SK-N-SH (cell line): ENCODE measurements at regions not wholly inside any gene's neighbourhood (a gene's known extent, or its start where the extent isn't known, plus 50 kb on each side); places are given as distances from the start of the nearest gene placed in this dataset.

Experiments used
- FOXM1 ChIP-seq: IDR thresholded peaks from 2 replicates; pipeline ENCODE4 v1.4.0; 2012; ENCODE audit warnings: low read depth, mild to moderate bottlenecking
- GABPA ChIP-seq: IDR thresholded peaks from 2 replicates; pipeline ENCODE4 v1.4.0; 2012; ENCODE audit warnings: low read depth, mild to moderate bottlenecking
- JUND ChIP-seq: IDR thresholded peaks from 2 replicates; pipeline ENCODE4 v1.4.0; 2012
- MXI1 ChIP-seq: IDR thresholded peaks from 2 replicates; pipeline ENCODE4 v1.6.1; 2012; ENCODE audit warnings: mild to moderate bottlenecking, low read depth, low read length, improper control_type of control experiment
- POLR2AphosphoS5 ChIP-seq: IDR thresholded peaks from 2 replicates; pipeline ENCODE4 v1.6.1; 2012; ENCODE audit warnings: low read depth, low read length
- RCOR1 ChIP-seq: fragments of 150-350 bp; IDR thresholded peaks from 2 replicates; pipeline ENCODE4 v1.6.1; 2017; ENCODE audit warnings: antibody characterized with exemption, low read length
- SIN3A ChIP-seq: IDR thresholded peaks from 2 replicates; pipeline ENCODE4 v1.6.1; 2012; ENCODE audit warnings: low read depth, mild to moderate bottlenecking, low read length, moderate library complexity, borderline replicate concordance
- TAF1 ChIP-seq: IDR thresholded peaks from 2 replicates; pipeline ENCODE4 v1.6.1; 2012; ENCODE audit warnings: low read depth, mild to moderate bottlenecking, low read length, moderate library complexity, borderline replicate concordance
- TF ChIP-seq, protein P1 (sequence below): fragments of 200-600 bp; sonication (generic); IDR thresholded peaks from 2 replicates; pipeline ENCODE4 v1.6.1; 2017; ENCODE audit warnings: antibody characterized with exemption, mild to moderate bottlenecking, moderate library complexity
- TF ChIP-seq, protein P2 (sequence below): IDR thresholded peaks from 2 replicates; pipeline ENCODE4 v1.4.0; 2012; ENCODE audit warnings: low read depth
- TF ChIP-seq, protein P3 (sequence below): IDR thresholded peaks from 2 replicates; pipeline ENCODE4 v1.6.1; 2012; ENCODE audit warnings: mild to moderate bottlenecking, low read depth, low read length, moderate library complexity
- TF ChIP-seq, protein P4 (sequence below): IDR thresholded peaks from 2 replicates; pipeline ENCODE4 v1.4.0; 2012; ENCODE audit warnings: low read depth, borderline replicate concordance

DNA sequence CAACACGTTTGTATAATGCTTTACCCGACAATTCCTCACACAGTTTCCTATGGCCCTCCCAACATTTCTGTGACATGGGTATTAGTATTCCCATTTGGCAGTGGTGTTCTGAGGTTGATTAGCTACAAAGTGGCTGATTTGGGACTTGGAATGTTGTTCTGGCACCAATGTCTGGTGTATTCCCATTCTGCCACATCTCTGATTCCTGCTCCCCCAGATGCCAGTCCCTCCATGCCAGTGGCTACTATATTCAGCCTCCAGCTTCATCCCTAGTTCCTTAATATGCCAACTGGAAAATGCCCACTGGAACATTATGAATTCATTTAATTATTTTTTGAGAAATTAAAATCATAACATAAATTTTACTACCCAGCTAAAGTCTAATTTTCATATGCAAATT lies 60.6 kb upstream of the NBEA start:
- TF ChIP-seq, protein P1, sequence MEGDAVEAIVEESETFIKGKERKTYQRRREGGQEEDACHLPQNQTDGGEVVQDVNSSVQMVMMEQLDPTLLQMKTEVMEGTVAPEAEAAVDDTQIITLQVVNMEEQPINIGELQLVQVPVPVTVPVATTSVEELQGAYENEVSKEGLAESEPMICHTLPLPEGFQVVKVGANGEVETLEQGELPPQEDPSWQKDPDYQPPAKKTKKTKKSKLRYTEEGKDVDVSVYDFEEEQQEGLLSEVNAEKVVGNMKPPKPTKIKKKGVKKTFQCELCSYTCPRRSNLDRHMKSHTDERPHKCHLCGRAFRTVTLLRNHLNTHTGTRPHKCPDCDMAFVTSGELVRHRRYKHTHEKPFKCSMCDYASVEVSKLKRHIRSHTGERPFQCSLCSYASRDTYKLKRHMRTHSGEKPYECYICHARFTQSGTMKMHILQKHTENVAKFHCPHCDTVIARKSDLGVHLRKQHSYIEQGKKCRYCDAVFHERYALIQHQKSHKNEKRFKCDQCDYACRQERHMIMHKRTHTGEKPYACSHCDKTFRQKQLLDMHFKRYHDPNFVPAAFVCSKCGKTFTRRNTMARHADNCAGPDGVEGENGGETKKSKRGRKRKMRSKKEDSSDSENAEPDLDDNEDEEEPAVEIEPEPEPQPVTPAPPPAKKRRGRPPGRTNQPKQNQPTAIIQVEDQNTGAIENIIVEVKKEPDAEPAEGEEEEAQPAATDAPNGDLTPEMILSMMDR = no peak
- TF ChIP-seq, protein P2, sequence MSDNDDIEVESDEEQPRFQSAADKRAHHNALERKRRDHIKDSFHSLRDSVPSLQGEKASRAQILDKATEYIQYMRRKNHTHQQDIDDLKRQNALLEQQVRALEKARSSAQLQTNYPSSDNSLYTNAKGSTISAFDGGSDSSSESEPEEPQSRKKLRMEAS = no peak
- TF ChIP-seq SIN3A (no peak), TAF1 (no peak), GABPA (no peak), RCOR1 (no peak), MXI1 (no peak), FOXM1 (no peak), JUND (no peak), POLR2AphosphoS5 (no peak)
- TF ChIP-seq, protein P3, sequence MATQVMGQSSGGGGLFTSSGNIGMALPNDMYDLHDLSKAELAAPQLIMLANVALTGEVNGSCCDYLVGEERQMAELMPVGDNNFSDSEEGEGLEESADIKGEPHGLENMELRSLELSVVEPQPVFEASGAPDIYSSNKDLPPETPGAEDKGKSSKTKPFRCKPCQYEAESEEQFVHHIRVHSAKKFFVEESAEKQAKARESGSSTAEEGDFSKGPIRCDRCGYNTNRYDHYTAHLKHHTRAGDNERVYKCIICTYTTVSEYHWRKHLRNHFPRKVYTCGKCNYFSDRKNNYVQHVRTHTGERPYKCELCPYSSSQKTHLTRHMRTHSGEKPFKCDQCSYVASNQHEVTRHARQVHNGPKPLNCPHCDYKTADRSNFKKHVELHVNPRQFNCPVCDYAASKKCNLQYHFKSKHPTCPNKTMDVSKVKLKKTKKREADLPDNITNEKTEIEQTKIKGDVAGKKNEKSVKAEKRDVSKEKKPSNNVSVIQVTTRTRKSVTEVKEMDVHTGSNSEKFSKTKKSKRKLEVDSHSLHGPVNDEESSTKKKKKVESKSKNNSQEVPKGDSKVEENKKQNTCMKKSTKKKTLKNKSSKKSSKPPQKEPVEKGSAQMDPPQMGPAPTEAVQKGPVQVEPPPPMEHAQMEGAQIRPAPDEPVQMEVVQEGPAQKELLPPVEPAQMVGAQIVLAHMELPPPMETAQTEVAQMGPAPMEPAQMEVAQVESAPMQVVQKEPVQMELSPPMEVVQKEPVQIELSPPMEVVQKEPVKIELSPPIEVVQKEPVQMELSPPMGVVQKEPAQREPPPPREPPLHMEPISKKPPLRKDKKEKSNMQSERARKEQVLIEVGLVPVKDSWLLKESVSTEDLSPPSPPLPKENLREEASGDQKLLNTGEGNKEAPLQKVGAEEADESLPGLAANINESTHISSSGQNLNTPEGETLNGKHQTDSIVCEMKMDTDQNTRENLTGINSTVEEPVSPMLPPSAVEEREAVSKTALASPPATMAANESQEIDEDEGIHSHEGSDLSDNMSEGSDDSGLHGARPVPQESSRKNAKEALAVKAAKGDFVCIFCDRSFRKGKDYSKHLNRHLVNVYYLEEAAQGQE = no peak
- TF ChIP-seq, protein P4, sequence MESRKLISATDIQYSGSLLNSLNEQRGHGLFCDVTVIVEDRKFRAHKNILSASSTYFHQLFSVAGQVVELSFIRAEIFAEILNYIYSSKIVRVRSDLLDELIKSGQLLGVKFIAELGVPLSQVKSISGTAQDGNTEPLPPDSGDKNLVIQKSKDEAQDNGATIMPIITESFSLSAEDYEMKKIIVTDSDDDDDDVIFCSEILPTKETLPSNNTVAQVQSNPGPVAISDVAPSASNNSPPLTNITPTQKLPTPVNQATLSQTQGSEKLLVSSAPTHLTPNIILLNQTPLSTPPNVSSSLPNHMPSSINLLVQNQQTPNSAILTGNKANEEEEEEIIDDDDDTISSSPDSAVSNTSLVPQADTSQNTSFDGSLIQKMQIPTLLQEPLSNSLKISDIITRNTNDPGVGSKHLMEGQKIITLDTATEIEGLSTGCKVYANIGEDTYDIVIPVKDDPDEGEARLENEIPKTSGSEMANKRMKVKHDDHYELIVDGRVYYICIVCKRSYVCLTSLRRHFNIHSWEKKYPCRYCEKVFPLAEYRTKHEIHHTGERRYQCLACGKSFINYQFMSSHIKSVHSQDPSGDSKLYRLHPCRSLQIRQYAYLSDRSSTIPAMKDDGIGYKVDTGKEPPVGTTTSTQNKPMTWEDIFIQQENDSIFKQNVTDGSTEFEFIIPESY = no peak
